GM03348 (cell line): ENCODE measurements at regions not wholly inside any gene's neighbourhood (a gene's known extent, or its start where the extent isn't known, plus 50 kb on each side); places are given as distances from the start of the nearest gene placed in this dataset.
A peak's percentile ranks its signal among the peaks of the same experiment; 100 is the strongest.

ENCODE experiments used
- DNase-seq: peaks from one replicate; pipeline ENCODE4 v3.0.0; 2012; ENCODE audit warnings: low spot score

- DNase-seq = no peak
Observed at GRCh38 chr3:117303443-117303842, 593.9 kb downstream of the TUSC7 start.

DNA sequence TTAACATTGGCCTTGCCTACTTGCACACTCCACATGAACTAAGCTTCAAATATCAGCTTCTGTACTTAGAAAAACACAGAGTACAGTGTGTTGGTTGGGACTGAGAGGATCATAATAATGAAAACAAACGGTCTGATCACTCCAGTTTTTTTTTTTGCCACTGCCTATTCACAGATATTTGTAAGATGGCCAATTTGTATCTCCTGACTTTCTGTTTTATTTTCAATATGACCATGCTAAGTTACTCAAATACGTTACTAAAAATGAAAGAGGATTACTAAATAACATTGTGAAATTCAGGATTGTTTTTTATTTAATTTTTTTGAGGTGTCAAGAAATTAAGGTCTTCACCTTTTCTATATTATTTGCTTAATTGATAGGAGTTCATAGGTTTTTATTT, 595.1 kb downstream of the TUSC7 start:
- DNase-seq = no peak

- no peak for DNase-seq
Observed at GRCh38 chr3:117305681-117306080, 596.1 kb downstream of the TUSC7 start.

DNA sequence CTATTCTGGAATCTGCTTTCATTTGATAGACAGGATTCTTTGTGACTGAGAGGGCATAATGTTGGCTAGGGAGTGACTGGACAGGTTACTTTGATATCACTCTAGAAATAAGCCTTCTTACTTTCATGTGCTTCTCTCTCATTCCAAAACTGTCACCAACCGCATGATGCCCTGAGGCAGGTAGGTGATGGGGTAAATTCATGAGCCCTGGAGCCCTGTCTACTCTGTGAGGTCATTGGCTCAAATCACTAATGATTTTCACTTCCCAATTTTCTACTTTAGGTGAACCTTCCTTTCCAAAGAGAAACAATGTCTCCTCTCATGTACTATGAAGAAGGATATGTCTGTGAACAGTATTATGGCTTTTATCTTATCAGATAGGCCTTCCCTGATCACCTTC, 596.7 kb downstream of the TUSC7 start:
- DNase-seq = no peak

DNA sequence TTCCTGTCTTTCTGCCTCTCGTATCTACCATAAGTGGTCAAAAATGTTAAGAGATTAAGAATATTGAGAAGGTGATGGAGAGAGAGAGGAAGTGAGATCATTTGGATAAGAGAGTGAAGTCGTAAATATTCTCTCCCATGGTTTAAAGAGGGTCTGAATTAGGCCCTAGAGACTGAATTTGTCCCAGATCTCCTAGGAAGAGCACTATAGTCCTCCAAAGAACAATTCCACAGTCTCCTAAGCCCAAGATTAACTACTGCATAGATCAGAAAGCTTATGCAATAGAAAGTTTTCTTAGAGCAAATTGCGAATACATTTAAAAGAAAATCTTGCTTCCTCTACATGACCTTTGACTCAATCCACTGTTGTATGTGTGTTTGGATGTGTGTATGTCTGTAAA, 598.8 kb downstream of the TUSC7 start:
- DNase-seq = no peak

DNA sequence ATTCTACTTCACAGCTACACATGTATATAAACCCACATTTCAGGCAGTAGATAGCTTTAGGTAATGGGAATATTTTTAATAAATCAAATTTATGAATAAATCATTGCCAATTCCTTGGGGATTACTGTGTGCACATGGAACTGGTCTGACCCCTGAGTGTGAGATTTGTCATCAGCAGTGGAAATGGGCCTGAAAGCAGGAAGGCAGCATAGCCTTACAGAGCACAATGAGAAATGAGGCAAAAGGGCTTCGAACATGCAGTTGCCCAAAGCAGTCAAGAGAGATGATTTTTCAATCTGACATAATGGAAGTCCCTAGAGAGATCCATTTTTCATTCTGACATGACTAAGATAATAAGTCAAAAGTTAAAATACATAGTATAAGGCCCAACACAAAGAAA, 599.2 kb downstream of the TUSC7 start:
- DNase-seq = no peak

DNA sequence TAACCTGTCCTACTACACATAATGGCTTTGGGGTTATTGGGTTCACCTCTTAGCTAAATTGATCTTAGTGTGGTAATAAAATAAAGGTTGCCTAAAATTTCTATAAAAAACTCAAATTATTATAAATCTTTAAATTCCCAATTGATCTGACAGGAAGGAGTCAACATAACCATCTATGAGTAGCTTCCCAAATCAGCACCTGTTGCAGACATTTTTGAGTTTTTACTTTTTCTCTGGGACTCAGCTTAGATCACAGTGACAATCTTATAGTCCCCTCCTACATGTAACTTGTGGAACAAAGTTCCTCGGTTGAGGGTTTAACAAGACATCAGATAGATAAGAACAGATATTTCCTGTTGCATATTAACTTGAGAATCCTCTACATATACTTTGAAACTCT, 601.0 kb downstream of the TUSC7 start:
- no peak for DNase-seq

GRCh38 chr3:117314441-117315150, 605.0 kb downstream of the TUSC7 start:
- DNase-seq = no peak

GRCh38 chr3:117322866-117323265, 613.3 kb downstream of the TUSC7 start:
- DNase-seq = peak; percentile 18

DNA sequence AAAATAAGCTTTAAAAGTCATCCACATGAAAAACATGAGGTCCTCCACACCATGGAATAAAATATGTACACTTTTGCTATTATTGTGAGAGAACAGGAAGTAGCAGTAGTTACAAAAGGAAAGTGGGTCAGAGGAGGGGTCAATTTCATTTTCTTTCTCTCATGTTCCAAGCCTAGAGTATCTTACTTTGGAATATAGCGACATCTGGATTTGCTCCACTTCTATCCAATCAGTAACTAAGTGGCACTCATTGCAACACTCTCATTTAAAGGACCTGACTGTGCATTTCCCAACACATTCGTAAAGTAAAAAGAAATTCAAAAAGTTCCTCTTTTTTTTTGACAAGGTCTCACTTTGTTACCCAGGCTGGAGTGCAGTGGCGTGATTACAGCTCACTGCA, 637.3 kb downstream of the TUSC7 start:
- DNase-seq = no peak

DNA sequence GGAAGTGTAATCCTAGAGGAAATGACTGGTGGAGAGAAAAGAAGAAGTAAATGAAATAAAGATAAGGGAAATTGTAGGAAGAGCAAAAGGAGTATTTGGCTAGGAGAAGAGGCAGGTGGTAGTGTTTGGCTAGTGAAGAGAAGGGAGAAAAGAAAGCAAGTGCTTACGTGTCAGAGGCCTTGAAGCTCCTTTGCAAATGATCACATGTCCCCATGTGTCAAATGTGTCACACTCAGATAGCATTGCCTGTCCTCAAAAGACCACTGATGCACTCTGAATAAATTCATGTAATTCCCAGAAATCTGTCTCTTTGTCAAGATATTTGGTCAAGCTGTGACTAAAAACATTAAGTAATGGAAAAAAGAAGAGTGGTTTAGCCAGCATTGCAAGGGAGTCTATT, 639.3 kb downstream of the TUSC7 start:
- DNase-seq = no peak

DNA sequence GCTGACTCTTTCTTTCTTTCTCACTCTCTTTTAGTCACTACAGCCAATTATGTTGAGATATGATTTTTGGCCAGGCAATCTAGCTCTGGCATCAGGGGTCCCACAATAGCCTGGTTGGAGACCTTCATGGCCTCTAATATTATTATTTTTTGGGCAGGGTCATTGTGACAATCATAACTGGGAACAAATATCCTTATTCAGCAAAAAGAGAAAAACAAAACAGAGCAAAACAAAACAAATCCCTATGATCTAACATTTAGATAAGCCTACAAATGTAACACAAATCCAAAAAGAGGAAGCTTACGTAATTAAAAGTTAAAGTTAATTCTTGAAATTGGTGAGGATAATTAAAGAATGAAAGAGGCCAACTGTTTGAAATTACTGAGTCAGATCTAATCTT, 640.0 kb downstream of the TUSC7 start:
- DNase-seq = no peak

GRCh38 chr3:117350371-117350770, 640.8 kb downstream of the TUSC7 start:
- no peak for DNase-seq

- DNase-seq = peak; percentile 35
Observed at GRCh38 chr3:117355566-117355965, 646.0 kb downstream of the TUSC7 start.

GRCh38 chr3:117356091-117356705, 646.6 kb downstream of the TUSC7 start:
- DNase-seq = no peak

GRCh38 chr3:117358717-117359314, 649.2 kb downstream of the TUSC7 start:
- DNase-seq = no peak

DNA sequence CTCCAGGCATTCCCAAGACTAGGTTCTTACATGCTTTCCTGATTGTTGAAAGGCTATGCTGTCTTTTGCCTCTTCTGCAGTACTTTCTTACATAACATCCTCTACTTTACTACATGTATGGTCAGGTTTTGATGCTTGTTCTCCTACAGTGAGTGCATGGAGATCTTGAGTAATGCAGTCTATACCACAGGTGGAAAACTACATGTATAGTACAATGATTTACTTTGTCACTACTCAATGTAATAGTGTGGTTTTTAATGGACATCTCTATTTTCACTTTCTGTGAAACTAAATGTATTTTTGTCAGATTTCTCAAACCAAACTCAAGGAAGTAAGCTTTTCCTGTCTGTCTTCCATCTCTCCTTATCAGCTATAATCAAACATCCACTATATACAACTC, 657.0 kb downstream of the TUSC7 start:
- DNase-seq = no peak

DNA sequence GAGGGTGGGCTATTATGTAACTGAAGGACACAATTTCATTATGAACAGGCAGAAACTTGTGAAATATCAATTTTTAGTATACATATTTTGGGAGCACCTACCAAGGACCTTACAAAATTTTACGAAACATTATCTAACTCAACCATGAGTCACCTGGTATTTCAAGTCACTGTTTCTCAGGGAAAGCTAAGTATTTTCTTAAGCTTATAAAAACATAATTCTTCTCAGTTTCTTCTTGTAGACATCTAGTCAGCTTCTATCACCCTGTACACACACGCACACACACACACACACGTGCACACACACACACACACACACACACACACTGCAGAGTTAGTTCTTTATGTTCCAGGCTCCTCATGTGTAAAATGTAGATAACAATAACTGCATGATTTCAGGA, 658.3 kb downstream of the TUSC7 start:
- DNase-seq = no peak

GRCh38 chr3:117380631-117381030, 671.1 kb downstream of the TUSC7 start:
- no peak for DNase-seq

GRCh38 chr3:117393119-117393518, 683.5 kb downstream of the TUSC7 start:
- no peak for DNase-seq

DNA sequence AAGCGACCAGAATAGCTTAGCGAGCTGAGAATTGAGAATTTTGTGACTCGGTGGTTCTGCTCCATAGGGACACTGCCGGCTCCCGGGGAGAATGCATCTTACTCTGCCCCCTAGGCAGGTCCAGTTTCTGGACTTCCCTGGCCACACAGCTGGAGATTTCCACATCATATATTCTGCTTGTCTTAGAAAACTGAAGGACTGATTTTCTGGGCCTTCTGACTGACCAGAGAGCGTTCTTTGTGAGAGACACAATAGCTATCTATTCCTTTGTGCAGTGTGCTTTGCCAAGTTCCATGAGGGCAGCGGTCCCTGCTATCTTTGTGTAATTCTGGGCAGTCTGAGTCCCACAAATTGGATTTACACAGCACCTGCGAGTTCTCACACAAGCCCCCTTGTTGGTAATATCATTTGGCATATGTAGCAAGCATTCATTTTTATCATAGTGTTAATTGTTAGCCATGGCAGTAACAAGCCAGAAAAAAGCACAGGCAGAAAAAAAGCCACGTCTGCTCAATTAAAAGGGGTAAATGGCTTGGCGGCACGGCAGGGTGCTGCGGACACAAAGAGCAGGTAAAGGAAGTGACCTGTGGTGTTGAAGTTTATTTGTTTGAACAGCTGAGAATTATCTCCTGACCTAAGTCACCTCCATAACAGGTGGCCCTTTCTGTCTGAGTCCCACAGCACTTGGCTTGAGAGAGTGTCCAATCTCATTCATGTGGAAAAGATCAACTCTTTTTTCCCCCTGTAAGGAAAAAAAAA, 688.7 kb downstream of the TUSC7 start:
- DNase-seq = no peak

DNA sequence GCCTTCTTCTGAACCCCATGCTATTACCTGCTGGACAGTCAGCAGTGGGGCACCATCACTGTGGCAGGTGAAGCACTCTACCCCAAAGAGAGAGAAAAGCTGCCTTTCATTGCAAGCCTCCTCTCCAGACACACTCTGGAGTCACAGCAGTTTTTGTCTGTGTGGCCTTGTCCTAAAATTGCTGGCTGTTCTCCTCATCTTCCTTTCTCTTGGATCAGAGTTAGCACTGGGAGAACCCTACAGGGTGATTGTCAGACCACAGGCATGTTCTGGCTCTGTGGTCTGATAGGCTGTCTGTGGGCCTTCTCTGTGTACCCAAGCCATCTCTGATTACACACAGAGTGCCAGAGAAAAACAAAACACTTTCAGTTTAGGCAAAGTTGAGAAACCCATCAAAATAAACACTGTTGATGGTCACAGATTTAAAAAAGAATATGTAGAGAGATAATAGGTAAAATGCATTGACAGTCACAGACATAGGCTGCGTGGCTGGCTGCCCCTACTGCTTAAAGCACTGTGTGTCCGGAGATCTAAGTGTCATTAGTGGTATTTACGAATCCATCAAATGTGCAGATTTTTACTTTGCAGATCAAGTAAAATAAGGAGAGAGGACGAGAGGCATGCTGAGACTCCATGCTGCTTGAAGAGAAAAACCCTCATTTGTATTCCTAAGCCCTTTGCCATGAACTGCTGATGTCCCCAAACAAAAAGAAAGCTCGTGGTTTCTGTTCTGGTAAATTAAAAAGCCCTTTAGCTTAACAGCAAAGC, 689.9 kb downstream of the TUSC7 start:
- DNase-seq = peak; percentile 67
